Natural killer cell (primary cell): ENCODE measurements at regions not wholly inside any gene's neighbourhood (a gene's known extent, or its start where the extent isn't known, plus 50 kb on each side); places are given as distances from the start of the nearest gene placed in this dataset.

Experiments
- ATAC-seq, 3 donors: fragments of 150-1000 bp in 2 of 3; fragments of 200-7000 bp in 1 of 3; cut with Tn5 transposase; 1 replicate in 1 of 3; 2 replicates in 2 of 3; pipeline ENCODE4 v1.10.0; 2021; ENCODE audit warnings: mild to moderate bottlenecking in 2 of 3, moderate library complexity in 2 of 3
- DNase-seq, 2 donors: peaks; one replicate each; pipeline versions ENCODE4 v3.0.0 to v3.0.0-alpha.2; 2013 to 2021; ENCODE audit warnings: mixed read lengths in 1 of 2
- H3K27ac ChIP-seq: one replicate; pipeline ENCODE4 v1.5.1; 2013; ENCODE audit warnings: mild to moderate bottlenecking, low read length
- H3K27me3 ChIP-seq: one replicate; pipeline ENCODE4 v1.6.1; 2013; ENCODE audit warnings: low read length; ENCODE audit not compliant: control insufficient read depth, insufficient read depth
- H3K36me3 ChIP-seq: one replicate; pipeline ENCODE4 v1.6.1; 2013; ENCODE audit warnings: low read length; ENCODE audit not compliant: control insufficient read depth, insufficient read depth
- H3K4me1 ChIP-seq: one replicate; pipeline ENCODE4 v1.6.1; 2013; ENCODE audit warnings: low read length; ENCODE audit not compliant: control insufficient read depth, insufficient read depth
- H3K4me3 ChIP-seq: one replicate; pipeline ENCODE4 v1.5.1; 2013; ENCODE audit warnings: low read length
- H3K9me3 ChIP-seq: one replicate; pipeline ENCODE4 v1.6.1; 2013; ENCODE audit warnings: low read length; ENCODE audit not compliant: control insufficient read depth, insufficient read depth
- H3K27ac Mint-ChIP-seq, 2 donors: one replicate each; pipeline ENCODE4 v1.8.0; 2022; ENCODE audit warnings: mild to moderate bottlenecking in 2 of 2, mixed read lengths in 2 of 2, moderate library complexity in 1 of 2
- H3K27me3 Mint-ChIP-seq, 2 donors: one replicate each; pipeline ENCODE4 v1.8.0; 2022; ENCODE audit warnings: low read depth in 2 of 2, mixed read lengths in 2 of 2
- H3K36me3 Mint-ChIP-seq: one replicate; pipeline ENCODE4 v1.8.0; 2022; ENCODE audit warnings: mixed read lengths
- H3K4me1 Mint-ChIP-seq, 2 donors: one replicate each; pipeline ENCODE4 v1.8.0; 2022; ENCODE audit warnings: mixed read lengths in 2 of 2
- H3K4me3 Mint-ChIP-seq: one replicate; pipeline ENCODE4 v1.8.0; 2022; ENCODE audit warnings: mild to moderate bottlenecking, moderate library complexity, mixed read lengths
- H3K9me3 Mint-ChIP-seq, 2 donors: one replicate each; pipeline ENCODE4 v1.8.0; 2022; ENCODE audit warnings: mixed read lengths in 2 of 2
- CTCF ChIP-seq: fragments of 200-600 bp; IDR thresholded peaks from one replicate; pipeline ENCODE4 v1.8.0; 2022; ENCODE audit warnings: antibody characterized with exemption
- WGBS: methylation state at CpG from one replicate; pipeline ENCODE4 v1.1.7; 2013; ENCODE audit warnings: missing lambda C conversion rate; ENCODE audit not compliant: insufficient coverage; 5-methylcytosine and 5-hydroxymethylcytosine counted together
- intact Hi-C: fragments of 100-400 bp; cut with micrococcal nuclease; formaldehyde crosslinking; loops from one replicate; pipeline ENCODE4 v1.14.2; 2022

- no peaks in the 10 kb centered on the region for H3K36me3 Mint-ChIP-seq
- H3K27me3 ChIP-seq = peaks cover 2% of the 10 kb centered on the region
- H3K27me3 Mint-ChIP-seq = peaks cover 14 to 21% of the 10 kb centered on the region in 2 donors
- no peak for ATAC-seq
- H3K9me3 ChIP-seq = no peaks in the 10 kb centered on the region
- H3K4me1 Mint-ChIP-seq = peaks cover 0 to 4% of the 10 kb centered on the region in 2 donors
- no peak for TF ChIP-seq CTCF
- H3K4me1 ChIP-seq = no peaks in the 10 kb centered on the region
- H3K27ac Mint-ChIP-seq = no peak overlapping the region
- H3K9me3 Mint-ChIP-seq = no peaks in the 10 kb centered on the region
- intact Hi-C loops = no loop called here
- no peak overlapping the region for H3K4me3 Mint-ChIP-seq
- no peak overlapping the region for H3K27ac ChIP-seq
- DNase-seq = no peak
- 91% methylated on average over 4 of the region's 4 CpGs for WGBS
- H3K4me3 ChIP-seq = no peak overlapping the region
- H3K36me3 ChIP-seq = no peaks in the 10 kb centered on the region
These were observed 557.1 kb downstream of the TNS1 start for GRCh38 chr2:217445723-217446122.

GRCh38 chr2:217444932-217445331, 557.9 kb downstream of the TNS1 start:
- H3K4me1 ChIP-seq = no peaks in the 10 kb centered on the region
- Mint-ChIP-seq H3K36me3 (no peaks in the 10 kb centered on the region), H3K9me3 (no peaks in the 10 kb centered on the region), H3K27ac (no peak overlapping the region), H3K4me3 (no peak overlapping the region), H3K27me3 (peaks cover 14 to 21% of the 10 kb centered on the region in 2 donors), H3K4me1 (peaks cover 4 to 5% of the 10 kb centered on the region in 2 donors)
- H3K9me3 ChIP-seq = no peaks in the 10 kb centered on the region
- DNase-seq = no peak
- H3K27me3 ChIP-seq = peaks cover 2% of the 10 kb centered on the region
- no peak for TF ChIP-seq CTCF
- no peak overlapping the region for H3K4me3 ChIP-seq
- H3K27ac ChIP-seq = no peak overlapping the region
- intact Hi-C loops = no loop called here
- no peaks in the 10 kb centered on the region for H3K36me3 ChIP-seq
- ATAC-seq = no peak

GRCh38 chr2:217444509-217444908, 558.3 kb downstream of the TNS1 start:
- no peak for DNase-seq
- Histone ChIP-seq H3K9me3 (no peaks in the 10 kb centered on the region), H3K4me1 (no peaks in the 10 kb centered on the region), H3K27ac (no peak overlapping the region), H3K4me3 (no peak overlapping the region), H3K36me3 (no peaks in the 10 kb centered on the region), H3K27me3 (peaks cover 2% of the 10 kb centered on the region)
- Mint-ChIP-seq H3K4me1 (peaks cover 4 to 7% of the 10 kb centered on the region in 2 donors), H3K27ac (no peak overlapping the region), H3K27me3 (peaks cover 14 to 21% of the 10 kb centered on the region in 2 donors), H3K4me3 (no peak overlapping the region), H3K9me3 (no peaks in the 10 kb centered on the region), H3K36me3 (no peaks in the 10 kb centered on the region)
- no peak for TF ChIP-seq CTCF
- no peak for ATAC-seq
- intact Hi-C loops = no loop called here

- H3K4me1 Mint-ChIP-seq = peaks cover 4 to 7% of the 10 kb centered on the region in 2 donors
- peaks cover 14 to 26% of the 10 kb centered on the region in 2 donors for H3K27me3 Mint-ChIP-seq
- no peak overlapping the region for H3K4me3 Mint-ChIP-seq
- DNase-seq (no peak), ATAC-seq (no peak)
- Histone ChIP-seq H3K4me1 (no peaks in the 10 kb centered on the region), H3K9me3 (no peaks in the 10 kb centered on the region), H3K4me3 (no peak overlapping the region), H3K27ac (no peak overlapping the region), H3K36me3 (no peaks in the 10 kb centered on the region), H3K27me3 (peaks cover 2% of the 10 kb centered on the region)
- 93% methylated on average over 1 of the region's 1 CpG for WGBS
- no peak overlapping the region for H3K27ac Mint-ChIP-seq
- H3K36me3 Mint-ChIP-seq = no peaks in the 10 kb centered on the region
- intact Hi-C loops = no loop called here
- no peak for TF ChIP-seq CTCF
- H3K9me3 Mint-ChIP-seq = no peaks in the 10 kb centered on the region
These were observed 559.2 kb downstream of the TNS1 start for GRCh38 chr2:217443601-217444000.
